Midbrain (tissue), 1 donor: ENCODE measurements at regions not wholly inside any gene's neighbourhood (a gene's known extent, or its start where the extent isn't known, plus 50 kb on each side); places are given as distances from the start of the nearest gene placed in this dataset.
"Not testable (repeated sequence)": the region's sequence is repeated elsewhere in the genome, so short reads cannot be mapped to it uniquely, and the experiment has no call there.

ENCODE experiments used
- DNase-seq: peaks from one replicate; lab custom pipeline; 2025; lab: John Stamatoyannopoulos, UW

GRCh38 chr3:66933233-66933632 lies 64.9 kb upstream of the KBTBD8 start:
- no peak for DNase-seq

- no peak for DNase-seq
These were observed 64.1 kb upstream of the KBTBD8 start for GRCh38 chr3:66934041-66934440.

GRCh38 chr3:66934725-66935124 lies 63.4 kb upstream of the KBTBD8 start:
- DNase-seq, result no peak

- not testable (repeated sequence) for DNase-seq
These were observed 61.1 kb upstream of the KBTBD8 start for GRCh38 chr3:66937041-66937440.

GRCh38 chr3:66938338-66938963 lies 59.7 kb upstream of the KBTBD8 start:
- peak; percentile 70 for DNase-seq

GRCh38 chr3:66948041-66948440 lies 50.1 kb upstream of the KBTBD8 start:
- no peak for DNase-seq
